GM21367 (cell line): ENCODE measurements at regions not wholly inside any gene's neighbourhood (a gene's known extent, or its start where the extent isn't known, plus 50 kb on each side); places are given as distances from the start of the nearest gene placed in this dataset.
"Not testable (repeated sequence)": the region's sequence is repeated elsewhere in the genome, so short reads cannot be mapped to it uniquely, and the experiment has no call there.

ENCODE experiments used
- ATAC-seq: cut with Tn5 transposase; IDR thresholded peaks from one replicate; pipeline ENCODE4 v1.9.1; 2021; ENCODE audit not compliant: unreplicated experiment

DNA sequence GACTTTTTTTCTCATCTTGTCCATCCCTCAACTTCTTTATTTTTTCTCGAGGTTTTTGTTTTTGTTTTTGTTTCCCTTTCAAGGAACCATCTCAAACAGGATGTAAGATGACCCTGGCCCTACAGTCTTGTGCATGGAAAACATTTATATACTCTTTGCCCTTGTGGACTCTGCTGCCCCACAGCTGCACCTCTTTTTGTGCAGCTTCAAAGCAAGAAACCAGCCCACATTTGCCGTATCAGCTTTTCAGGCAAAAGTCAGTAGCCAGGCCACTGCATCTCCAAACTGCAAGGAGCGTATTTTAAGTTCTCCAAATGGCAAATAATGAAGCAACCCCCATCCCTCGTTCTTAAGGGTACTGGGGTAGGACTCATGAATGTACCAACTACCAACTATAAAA lies 756.5 kb downstream of the C4orf33 start:
- no peak for ATAC-seq

DNA sequence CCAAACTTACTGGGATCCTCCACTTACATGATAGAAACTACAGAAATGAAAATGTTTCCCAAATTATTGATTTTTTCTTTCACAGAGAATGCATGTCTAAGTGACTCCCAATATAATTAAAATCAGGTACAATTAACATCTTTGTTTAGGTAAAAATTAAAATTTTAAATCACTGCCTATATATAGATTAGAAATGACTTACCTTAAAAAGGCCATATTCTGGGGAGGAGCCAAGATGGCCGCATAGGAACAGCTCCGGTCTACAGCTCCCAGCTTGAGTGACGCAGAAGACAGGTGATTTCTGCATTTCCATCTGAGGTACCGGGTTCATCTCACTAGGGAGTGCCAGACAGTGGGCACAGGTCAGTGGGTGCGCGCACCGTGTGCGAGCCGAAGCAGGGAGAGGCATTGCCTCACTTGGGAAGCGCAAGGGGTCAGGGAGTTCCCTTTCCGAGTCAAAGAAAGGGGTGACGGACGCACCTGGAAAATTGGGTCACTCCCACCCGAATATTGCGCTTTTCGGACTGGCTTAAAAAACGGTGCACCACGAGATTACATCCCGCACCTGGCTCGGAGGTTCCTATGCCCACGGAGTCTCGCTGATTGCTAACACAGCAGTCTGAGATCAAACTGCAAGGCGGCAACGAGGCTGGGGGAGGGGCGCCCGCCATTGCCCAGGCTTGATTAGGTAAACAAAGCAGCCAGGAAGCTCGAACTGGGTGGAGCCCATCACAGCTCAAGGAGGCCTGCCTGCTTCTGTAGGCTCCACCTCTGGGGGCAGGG lies 757.9 kb downstream of the C4orf33 start:
- ATAC-seq = not testable (repeated sequence)

DNA sequence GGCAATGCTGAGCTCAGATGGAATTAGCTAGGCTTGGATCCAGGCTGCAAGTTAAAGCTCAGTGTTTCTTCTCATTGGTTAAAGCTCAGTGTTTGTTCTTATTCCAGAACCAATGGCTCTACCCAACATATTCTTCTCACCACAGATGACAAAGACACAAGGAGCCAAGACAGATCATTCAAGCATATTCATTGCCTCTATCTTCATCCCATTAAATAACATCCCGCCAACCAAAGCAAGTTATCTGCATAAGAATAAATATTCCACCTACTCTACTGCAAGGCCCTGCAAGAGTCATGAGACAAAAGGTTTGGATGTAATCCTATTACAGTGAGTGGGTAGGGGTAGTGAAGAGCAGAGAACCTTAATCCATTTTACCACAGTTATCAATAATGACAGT lies 766.5 kb downstream of the C4orf33 start:
- no peak for ATAC-seq

DNA sequence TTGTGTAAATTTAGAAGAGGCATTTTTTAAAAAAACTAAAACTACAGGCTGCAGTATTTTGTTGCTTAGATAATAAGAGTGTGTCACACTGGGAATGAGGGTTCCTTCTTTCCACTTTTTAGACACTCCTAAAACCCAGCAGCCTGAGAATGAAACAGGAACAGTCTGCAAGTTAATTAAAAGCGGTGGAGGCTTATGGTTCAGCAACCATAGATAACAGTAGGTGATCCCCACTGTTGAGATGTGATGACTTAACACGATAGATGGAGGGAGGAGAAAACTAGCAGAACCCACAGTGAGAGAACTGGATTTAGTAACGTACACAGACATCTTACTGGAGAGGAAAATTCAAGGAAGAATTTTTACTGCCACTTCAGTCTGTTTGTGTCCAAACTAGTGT lies 767.3 kb downstream of the C4orf33 start:
- ATAC-seq = no peak

DNA sequence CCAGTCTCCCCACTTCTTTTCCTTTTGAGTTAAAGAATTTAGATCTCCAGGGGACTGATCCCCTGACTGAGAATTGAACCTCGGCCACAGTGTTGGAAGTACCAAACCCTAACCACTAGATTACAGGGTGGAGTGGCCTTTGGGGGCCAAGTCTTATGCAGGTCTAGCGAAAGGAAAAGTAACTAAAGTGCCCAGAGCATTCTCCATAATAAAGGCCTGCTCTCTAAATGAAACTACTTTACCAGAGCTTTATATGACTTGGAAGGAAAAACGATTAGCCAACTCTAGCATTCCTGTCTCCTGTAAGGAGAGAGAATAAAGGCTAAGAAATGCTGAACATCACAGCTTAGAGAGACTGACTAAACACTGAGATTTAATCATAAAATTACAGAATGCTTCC lies 788.0 kb downstream of the C4orf33 start:
- ATAC-seq = no peak

DNA sequence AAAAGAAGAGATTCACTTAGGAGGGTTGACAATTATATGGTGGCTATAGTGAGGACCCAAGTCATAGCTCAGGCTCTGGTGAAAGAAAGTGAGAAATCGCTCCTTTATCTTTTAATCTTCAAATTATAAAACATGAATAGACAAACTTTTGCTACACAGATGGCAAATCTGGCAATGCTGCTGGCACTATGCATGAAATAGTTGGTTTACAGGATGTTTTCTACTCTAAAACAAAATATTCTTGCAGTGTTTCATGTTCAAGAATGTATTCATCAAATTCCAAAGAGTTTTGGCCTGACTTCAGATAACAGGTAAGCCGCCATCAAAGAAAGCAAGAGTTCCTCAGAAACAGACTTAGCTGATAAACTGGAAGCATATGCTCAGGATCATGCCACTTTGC lies 801.2 kb downstream of the C4orf33 start:
- ATAC-seq = no peak

DNA sequence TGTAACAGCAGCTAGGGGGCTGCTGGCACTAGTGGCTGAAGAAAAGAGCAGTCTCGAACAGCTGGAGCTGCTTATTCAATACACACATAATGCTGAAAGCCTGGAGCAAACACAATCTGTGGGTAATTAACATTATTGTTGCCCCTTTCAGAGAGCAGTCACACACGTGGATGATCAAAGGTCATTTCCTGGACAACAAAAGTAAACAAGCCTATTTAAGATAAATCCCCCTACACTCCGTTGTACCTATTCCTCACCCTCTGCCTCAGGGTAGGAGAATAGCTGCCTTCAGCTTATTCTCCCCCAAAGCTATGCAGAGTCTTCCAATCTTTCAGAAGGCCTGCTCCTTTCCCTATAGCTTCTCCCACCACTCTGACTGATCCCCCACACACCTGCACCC lies 803.9 kb downstream of the C4orf33 start:
- no peak for ATAC-seq

DNA sequence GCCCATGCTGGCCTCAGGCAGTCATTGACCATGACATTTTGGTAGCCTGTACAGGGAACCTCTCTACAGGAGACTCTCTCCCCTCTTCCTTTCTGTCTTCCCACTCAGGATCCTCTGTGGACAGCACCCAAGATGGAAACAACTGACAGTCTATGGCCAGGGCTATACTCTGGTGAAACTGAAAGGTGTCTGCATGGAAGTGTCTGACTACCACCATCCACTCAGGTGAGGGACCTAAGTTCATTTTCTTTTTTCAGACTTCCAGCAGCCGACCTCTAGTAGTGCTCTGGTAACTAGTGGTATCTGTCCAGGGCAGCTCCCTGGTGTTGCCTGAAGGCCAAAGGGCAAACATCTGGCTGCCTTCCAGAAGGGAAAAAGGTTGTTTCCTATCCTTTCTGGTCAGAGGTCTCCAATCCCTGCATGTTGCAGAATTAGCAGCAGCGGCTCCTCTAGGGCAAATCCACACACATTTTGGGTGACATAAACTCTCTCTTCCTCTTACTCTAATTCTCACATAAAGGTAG lies 804.5 kb downstream of the C4orf33 start:
- no peak for ATAC-seq

DNA sequence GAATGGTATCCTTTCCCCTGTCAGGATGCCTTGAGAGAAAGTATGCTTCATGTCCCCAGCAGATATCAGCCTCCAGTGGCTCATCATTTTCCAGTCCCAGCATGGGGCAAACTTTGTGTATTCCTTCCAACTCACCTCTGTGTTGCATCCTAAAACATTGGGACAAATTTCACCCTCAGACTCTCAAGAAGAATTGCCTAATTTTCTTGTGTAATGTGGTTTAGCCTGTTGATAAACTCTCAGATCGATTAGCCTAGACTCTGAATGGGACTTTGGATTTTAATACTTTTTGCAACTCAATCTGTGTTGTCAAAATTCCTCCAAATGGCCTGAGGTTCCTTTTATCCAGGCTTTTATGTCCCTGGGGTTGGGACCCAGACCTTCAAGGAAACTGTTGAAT lies 805.3 kb downstream of the C4orf33 start:
- no peak for ATAC-seq

DNA sequence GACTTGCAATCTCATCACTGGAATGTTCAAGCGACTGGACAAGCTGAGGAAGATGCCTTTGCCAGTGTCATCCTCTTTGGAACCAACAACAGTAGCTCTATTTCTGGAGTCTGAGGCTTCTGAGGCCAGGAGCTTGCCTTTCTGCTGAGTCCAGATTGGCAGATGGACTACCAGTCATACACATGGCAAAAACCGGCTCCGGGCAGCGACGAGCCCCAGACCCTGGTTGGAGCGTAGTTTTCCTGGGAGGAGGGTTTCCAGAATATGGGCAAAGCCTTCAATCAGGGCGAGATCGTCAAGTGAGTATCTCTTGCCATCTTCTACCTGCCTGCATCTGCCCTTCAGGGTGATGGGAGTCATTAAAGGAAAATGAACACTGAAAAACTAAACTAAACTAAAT lies 807.9 kb downstream of the C4orf33 start:
- no peak for ATAC-seq

DNA sequence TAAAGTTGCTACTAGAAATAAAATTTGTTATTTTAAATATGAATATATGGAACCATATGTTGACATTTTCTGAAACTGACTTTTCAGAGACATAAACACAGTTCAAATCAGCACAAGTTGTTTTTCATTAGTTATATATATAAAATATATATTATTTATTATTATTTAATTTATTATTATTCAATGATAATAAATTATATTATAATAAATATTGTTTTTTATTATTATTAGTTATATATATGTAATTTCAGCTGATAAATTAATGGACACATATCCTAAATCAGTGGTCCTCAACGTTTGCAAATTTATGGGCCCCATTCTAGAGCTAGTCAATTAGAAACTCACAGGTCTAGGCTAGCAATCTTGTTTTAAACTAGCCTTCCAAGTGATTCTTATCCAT lies 809.3 kb downstream of the C4orf33 start:
- no peak for ATAC-seq

DNA sequence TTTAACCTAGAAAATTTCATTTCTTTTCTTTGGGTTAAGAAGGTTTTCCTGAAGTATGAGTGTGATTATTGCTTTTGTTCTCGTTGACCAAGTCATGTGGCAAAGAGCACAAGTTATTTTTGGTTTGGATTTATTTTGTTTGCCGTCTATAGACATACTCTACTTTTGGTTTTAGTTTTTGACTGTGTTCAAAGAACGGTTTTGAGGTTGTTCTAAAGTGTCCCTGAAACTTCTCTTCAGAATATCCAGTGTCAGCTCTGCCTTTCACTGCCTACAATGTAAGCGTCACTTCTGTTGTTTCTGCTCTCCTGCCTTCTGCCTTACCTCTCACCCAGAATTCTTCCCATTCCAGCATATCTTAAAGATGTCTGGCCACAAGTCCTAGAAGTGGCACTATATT lies 812.2 kb downstream of the C4orf33 start:
- no peak for ATAC-seq

DNA sequence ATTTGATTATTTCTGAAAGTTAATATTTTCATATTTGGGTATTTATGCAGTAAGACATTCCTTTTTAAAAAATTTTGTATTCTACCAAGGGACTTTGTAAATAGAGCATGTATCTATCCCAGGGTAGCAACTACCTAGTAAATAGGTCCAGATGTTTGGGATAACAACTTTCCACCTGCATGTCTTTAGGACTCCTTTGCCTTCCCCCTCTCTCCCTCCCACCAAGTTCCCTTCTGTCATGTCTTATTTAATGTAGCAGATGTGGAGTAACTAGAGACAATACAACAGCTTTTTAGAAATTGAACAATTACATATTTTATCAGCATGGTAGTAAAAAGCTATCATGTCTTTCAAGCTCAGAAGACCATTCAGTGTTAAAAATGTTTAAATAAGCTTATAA lies 821.0 kb downstream of the C4orf33 start:
- ATAC-seq = no peak

DNA sequence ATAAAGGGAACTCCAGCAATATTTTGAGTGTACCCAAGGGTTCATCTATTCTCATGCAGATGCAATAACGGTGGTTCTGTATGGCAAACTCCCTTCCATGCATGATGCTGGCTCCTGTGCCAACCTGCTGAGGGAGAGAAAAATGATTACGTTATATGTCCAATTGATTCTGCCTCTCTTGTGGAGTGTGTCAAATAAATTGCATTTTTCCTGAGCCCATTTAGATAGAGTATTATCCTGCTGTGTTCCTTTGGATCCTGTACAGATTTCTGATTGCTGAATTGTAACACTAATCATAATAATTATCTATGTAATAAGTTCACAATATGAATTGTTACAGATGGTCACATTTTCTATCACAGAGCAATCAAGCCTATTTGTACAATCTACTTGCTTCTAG lies 821.7 kb downstream of the C4orf33 start:
- no peak for ATAC-seq

DNA sequence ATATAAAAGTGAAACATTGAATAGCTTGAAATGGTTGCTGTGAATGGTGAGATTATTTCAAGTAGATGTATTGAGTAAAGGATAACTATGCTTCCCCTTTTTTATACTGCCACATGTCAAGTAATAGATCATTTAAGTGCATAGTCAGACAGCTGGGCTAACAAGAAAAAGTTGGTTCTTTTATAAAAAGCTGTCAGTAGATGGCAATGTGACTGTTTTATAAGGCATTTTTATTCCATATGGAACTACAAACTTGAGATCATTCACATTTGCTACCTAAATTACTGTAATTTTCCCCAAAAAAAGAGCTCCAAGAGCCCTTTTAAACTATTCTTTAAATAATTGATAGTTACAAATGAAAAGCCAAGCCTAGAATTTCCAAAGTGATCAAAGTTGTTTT lies 831.0 kb downstream of the C4orf33 start:
- ATAC-seq = no peak

DNA sequence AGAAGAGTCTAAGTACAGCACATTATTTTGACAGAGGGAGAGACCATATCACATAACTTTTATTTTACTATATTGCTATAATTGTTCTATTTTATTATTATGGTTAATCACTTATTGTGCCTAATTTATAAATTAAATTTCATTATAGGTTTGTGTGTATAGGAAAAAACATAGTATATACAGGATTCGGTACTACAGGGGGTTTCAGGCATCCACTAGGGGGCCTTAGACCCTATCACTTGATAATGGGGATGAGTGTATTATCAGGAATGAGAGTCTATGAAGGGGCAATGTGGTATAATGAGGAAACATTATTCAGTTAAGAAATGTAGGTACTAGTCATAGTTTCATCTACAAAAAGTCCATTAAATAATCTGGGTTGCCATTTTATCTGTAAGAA lies 833.1 kb downstream of the C4orf33 start:
- ATAC-seq = no peak

DNA sequence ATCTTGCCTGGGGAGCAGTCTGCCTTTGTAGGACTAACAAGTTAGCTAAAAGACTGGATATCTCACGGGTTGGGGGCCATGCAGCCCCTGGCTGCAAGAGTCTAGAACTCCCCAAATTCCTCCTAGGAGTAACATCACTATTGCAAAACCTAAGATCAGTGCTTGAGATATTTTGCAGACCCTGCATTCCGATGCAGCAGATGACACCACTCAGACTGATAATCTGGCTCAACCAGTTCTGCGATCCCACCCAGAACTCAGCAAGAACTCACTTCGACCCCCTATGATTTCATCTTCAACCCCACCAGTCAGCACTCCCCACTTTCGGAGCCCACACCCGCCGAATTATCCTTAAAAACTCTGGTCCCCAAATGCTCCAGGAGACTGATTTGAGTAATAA lies 834.0 kb downstream of the C4orf33 start:
- ATAC-seq = no peak

DNA sequence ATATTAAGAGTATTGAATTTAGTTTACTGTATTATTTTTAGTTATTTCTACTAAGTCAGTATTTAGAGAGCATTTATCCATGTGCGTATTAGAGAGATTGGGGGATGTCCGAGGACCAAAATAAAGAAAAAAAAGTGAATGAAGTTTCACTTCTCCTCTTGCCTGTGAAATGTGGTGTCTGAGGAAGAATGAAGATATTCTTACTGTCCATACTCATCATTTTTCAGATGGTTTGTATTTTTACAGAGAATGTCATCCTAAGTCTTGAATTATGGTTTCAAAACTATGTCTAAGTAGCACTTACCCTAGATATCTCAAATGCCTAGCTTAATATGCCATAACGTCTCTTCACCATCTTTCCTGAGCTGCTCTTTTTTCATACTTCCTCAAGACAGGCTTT lies 854.3 kb downstream of the C4orf33 start:
- ATAC-seq = no peak

DNA sequence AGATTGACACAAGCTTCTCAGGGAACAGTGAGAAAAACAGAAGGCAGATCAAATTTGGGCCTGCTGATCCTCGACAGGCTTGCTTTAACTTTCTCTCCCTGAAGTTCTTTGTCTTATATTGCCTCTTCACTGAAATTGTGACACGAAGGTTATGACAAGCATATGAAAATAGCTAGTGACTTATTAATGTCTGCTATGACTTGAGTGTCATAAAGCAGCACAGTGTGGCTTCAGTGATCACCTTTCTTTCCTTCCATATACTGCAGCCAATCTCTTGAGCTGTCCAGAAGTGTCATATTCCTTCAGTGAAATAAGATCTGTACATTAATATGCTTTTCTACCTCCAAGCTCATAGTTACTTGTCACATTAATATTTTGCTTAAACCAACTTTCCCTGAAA lies 870.2 kb downstream of the C4orf33 start:
- ATAC-seq = no peak

DNA sequence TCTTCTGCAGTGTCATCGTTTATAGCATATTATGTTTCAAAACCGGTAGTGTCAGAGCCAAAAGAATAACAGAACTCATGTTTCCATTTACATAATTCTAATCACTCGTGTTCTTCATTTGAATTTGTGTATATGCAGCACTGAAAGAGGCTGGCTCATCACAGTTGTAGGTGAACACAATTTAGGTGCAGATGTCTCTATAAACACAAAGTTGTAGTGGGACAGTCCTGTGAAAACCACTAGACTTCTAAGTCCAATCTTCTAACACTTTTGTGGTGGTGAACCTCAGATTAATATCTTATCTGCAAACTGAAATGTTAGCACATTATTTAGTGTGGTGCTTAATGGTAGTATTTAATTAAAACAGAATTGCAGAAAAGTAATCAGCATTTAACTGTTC lies 872.4 kb downstream of the C4orf33 start:
- no peak for ATAC-seq

DNA sequence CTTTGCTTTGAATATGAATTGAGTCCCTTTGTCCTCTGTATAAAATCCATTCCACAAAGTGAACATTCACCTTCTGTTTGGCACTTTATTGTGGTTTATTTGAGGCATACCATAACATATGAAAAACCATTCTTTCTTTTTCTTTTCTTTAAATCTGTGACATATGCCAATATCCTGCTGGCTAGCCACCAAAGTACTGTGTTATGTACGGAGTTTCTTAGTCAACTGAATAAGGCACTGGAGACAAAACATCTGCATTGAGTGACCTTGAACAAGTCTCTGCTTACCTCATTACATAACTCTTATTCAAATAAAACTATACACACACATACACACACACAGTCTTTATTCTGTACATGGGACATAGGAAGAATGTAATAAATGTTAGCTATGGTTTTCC lies 872.8 kb downstream of the C4orf33 start:
- ATAC-seq = no peak

DNA sequence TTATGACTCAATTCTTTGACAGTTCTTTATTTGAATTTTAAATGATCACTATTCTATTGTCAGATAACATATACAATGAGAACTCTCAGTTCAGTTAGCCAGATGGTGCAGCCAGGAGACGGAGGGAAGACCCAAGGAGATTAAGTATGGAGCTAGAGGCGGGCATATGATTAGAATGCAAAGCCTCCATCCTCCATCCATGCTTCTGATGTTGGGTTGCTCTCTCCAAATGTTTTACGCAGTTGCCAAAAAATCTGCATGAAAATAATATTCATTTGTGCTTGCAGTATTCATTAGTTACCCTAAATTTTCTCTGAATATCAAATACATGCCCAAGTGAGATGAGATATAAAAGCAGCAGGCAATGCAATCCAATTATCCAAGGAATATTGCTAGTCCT lies 874.8 kb downstream of the C4orf33 start:
- no peak for ATAC-seq

DNA sequence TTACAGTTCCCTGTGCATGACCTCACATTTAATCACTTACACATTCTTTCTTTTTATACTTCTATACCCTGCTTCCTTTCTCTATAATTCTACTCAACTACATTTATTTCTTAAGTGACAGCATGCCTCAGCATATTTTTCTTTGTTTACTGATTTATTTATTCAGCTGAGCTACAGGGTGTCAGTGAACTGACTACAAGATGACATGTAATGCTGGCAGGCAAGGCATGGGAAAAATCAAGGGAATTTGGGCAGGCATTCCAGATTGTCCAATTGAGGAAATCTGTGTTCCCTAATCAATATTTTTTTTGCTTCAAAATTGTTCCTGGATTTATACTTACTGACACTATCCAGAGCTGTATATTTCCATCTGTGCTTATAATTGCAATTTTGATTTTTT lies 875.5 kb downstream of the C4orf33 start:
- ATAC-seq = no peak
